ENCODE measurements at regions not wholly inside any gene's neighbourhood (a gene's known extent, or its start where the extent isn't known, plus 50 kb on each side); places are given as distances from the start of the nearest gene placed in this dataset.

DNA sequence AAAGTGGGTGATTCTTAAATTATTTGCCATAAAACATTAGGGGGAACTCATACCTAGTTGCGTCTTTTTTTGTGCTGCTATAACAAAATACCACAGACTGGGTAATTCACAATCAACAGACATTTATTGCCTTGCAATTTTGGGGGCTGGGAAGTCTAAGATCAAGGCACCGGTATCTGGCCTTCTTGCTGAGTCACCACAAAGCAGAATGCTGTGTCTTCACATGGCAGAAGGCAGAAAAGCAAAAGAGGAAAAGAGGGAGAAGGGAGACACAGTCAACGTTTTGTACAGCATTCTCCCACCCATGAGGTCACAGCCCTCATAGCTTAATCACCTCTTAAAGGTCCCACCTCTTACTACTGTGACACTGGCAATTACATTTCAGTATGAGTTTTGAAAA lies 291.0 kb downstream of the CHRM3 start:
- Histone ChIP-seq H2BK12ac (ENCODE audit: low read depth, low read length) (no peak overlapping the region), H3K23me2 (ENCODE audit: low read depth, low read length) (no peaks in the 10 kb centered on the region), H3K14ac (ENCODE audit: insufficient read length) (no peak overlapping the region), H4K91ac (replicated peaks; ENCODE audit: insufficient read length, low read length) (no peak overlapping the region), H3K56ac (replicated peaks; ENCODE audit: insufficient read length, low read depth, low read length) (no peak overlapping the region), H2BK120ac (replicated peaks; ENCODE audit: low read depth, low read length) (no peak overlapping the region), H3K27me3 (replicated peaks in 1 of 4; ENCODE audit: control insufficient read depth in 3 of 4, extremely low read depth in 1 of 4, insufficient read depth in 3 of 4, low read length in 3 of 4) (no peaks in the 10 kb centered on the region), H3K9me3 (ENCODE audit: insufficient read depth in 2 of 2, low read depth in 1 of 2, low read length in 1 of 2) (no peaks in the 10 kb centered on the region), H2BK5ac (ENCODE audit: low read depth, low read length) (no peak overlapping the region), H4K20me1 (replicated peaks in 1 of 2; ENCODE audit: control insufficient read depth in 1 of 2, insufficient read depth in 2 of 2, low read length in 2 of 2) (no peaks in the 10 kb centered on the region), H4K5ac (ENCODE audit: insufficient read length, low read depth, low read length) (no peak overlapping the region), H3K18ac (ENCODE audit: extremely low read depth, low read length) (no peak overlapping the region), H3K79me2 (ENCODE audit: control insufficient read depth in 1 of 2, insufficient read depth in 2 of 2, low read length in 2 of 2) (no peaks in the 10 kb centered on the region), H3K27ac (ENCODE audit: low read depth, low read length) (no peak overlapping the region), H3K36me3 (ENCODE audit: control insufficient read depth in 2 of 4, insufficient read depth in 4 of 4, low read length in 3 of 4) (no peaks in the 10 kb centered on the region), H4K8ac (ENCODE audit: extremely low read depth, insufficient read depth, low read length) (no peak overlapping the region), H3K9ac (replicated peaks in 1 of 4; ENCODE audit: extremely low read depth in 1 of 4, low read depth in 3 of 4, low read length in 3 of 4) (no peak overlapping the region), H3K4ac (replicated peaks; ENCODE audit: insufficient read length, low read depth, low read length) (no peak overlapping the region), H3K23ac (ENCODE audit: insufficient read length) (no peak overlapping the region), H3K4me2 (ENCODE audit: insufficient read depth in 1 of 2, low read depth in 2 of 2, low read length in 2 of 2) (no peak overlapping the region), H2BK15ac (ENCODE audit: low read length) (no peak overlapping the region), H3K4me3 (ENCODE audit: extremely low read depth in 1 of 4, insufficient read depth in 2 of 4, low read depth in 3 of 4, low read length in 4 of 4) (no peak overlapping the region), H2BK20ac (ENCODE audit: low read length) (no peak overlapping the region), H3K4me1 (replicated peaks in 1 of 4; ENCODE audit: control insufficient read depth in 3 of 4, insufficient read depth in 4 of 4, low read length in 3 of 4) (peaks cover 0 to 11% (median 0%) of the 10 kb centered on the region in 4 experiments; a peak in 2 of 7 replicates), H2AK5ac (ENCODE audit: low read depth, low read length) (no peak overlapping the region), H3K79me1 (ENCODE audit: low read depth, low read length) (no peaks in the 10 kb centered on the region), H2AFZ (ENCODE audit: low read length) (no peak overlapping the region)
- 91% methylated on average over 3 of the region's 3 CpGs; no CpG with 5 or more reads in 1 of the 2 experiments for WGBS, 2 experiments (ENCODE audit: extremely low coverage in 1 of 2, insufficient coverage in 1 of 2, insufficient read length in 1 of 2, insufficient replicate concordance in 2 of 2, low coverage in 1 of 2, low lambda C conversion rate in 2 of 2, missing lambda C conversion rate in 1 of 2)
- TF ChIP-seq SIN3A (conservative IDR thresholded peaks at IDR 0.05 in 1 of 2, IDR thresholded peaks at IDR 0.05 in 1 of 2; ENCODE audit: low read depth in 1 of 2, low read length in 2 of 2) = no peak
- TF ChIP-seq BACH1 (IDR thresholded peaks at IDR 0.05; ENCODE audit: low read length) = peak; percentile 58; the same call in 1 of the 2 replicates
- TF ChIP-seq, protein P1, sequence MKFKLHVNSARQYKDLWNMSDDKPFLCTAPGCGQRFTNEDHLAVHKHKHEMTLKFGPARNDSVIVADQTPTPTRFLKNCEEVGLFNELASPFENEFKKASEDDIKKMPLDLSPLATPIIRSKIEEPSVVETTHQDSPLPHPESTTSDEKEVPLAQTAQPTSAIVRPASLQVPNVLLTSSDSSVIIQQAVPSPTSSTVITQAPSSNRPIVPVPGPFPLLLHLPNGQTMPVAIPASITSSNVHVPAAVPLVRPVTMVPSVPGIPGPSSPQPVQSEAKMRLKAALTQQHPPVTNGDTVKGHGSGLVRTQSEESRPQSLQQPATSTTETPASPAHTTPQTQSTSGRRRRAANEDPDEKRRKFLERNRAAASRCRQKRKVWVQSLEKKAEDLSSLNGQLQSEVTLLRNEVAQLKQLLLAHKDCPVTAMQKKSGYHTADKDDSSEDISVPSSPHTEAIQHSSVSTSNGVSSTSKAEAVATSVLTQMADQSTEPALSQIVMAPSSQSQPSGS (IDR thresholded peaks at IDR 0.05; ENCODE audit: low read length) = no peak
- no peak for TF ChIP-seq RFX5 (IDR thresholded peaks at IDR 0.05; ENCODE audit: borderline replicate concordance, low read depth, low read length)
- no peak for FAIRE-seq
- DNase-seq (ENCODE audit: low read depth in 1 of 2, low spot score in 2 of 2) = no peak
- ChIA-PET POLR2A (ENCODE audit: partially characterized antibody) (no interaction called here), CTCF (ENCODE audit: partially characterized antibody) (interaction anchor here (0.8 to 2.7 kb wide), 6 partner anchors 10 to 235 kb away, joined by 3 to 18 read pairs (median 4); no protein-coding TSS in a partner anchor)

All from H1 (cell line).